BJ (cell line): ENCODE measurements at regions not wholly inside any gene's neighbourhood (a gene's known extent, or its start where the extent isn't known, plus 50 kb on each side); places are given as distances from the start of the nearest gene placed in this dataset.

Experiments
- CTCF ChIA-PET: fragments of 350-600 bp; formaldehyde crosslinking; extraction: SDS; loops from one replicate; lab custom pipeline; 2021; ENCODE audit warnings: antibody characterized with exemption, inconsistent platforms; lab: Yijun Ruan, JAX
- POLR2A ChIA-PET: fragments of 300-600 bp; sonication (Branson Sonifier 250); formaldehyde crosslinking; extraction: SDS; loops from one replicate; lab custom pipeline; 2021; ENCODE audit warnings: antibody characterized with exemption; lab: Charles Lee
- DNase-seq: peaks from one replicate; pipeline ENCODE4 v3.0.0-alpha.2; 2011; ENCODE audit warnings: low read depth
- H3K27me3 ChIP-seq: 2 replicates; pipeline ENCODE4 v1.6.0; 2011; ENCODE audit warnings: low read length; ENCODE audit not compliant: control insufficient read depth, insufficient read depth
- H3K36me3 ChIP-seq: 2 replicates; pipeline ENCODE4 v1.5.1; 2011; ENCODE audit warnings: low read length; ENCODE audit not compliant: control insufficient read depth, insufficient read depth
- H3K4me3 ChIP-seq: 2 replicates; pipeline ENCODE4 v1.5.1; 2011; ENCODE audit warnings: low read depth, mild to moderate bottlenecking, control low read depth, low read length
- TF ChIP-seq, protein P1 (sequence below): IDR thresholded peaks from 2 replicates; pipeline ENCODE4 v1.5.1; 2011; ENCODE audit warnings: low read depth, mild to moderate bottlenecking, control low read depth, inconsistent platforms, low read length, moderate library complexity; ENCODE audit not compliant: insufficient read depth

- Histone ChIP-seq H3K36me3 (no peaks in the 10 kb centered on the region), H3K27me3 (no peaks in the 10 kb centered on the region), H3K4me3 (no peak overlapping the region)
- no peak for DNase-seq
- TF ChIP-seq, protein P1, sequence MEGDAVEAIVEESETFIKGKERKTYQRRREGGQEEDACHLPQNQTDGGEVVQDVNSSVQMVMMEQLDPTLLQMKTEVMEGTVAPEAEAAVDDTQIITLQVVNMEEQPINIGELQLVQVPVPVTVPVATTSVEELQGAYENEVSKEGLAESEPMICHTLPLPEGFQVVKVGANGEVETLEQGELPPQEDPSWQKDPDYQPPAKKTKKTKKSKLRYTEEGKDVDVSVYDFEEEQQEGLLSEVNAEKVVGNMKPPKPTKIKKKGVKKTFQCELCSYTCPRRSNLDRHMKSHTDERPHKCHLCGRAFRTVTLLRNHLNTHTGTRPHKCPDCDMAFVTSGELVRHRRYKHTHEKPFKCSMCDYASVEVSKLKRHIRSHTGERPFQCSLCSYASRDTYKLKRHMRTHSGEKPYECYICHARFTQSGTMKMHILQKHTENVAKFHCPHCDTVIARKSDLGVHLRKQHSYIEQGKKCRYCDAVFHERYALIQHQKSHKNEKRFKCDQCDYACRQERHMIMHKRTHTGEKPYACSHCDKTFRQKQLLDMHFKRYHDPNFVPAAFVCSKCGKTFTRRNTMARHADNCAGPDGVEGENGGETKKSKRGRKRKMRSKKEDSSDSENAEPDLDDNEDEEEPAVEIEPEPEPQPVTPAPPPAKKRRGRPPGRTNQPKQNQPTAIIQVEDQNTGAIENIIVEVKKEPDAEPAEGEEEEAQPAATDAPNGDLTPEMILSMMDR: no peak
- ChIA-PET CTCF (no interaction called here), POLR2A (interaction anchor here (0.6 kb wide), 1 partner anchor 13 kb away, joined by 4 read pairs; no protein-coding TSS in a partner anchor)
Measured at GRCh38 chr2:146238254-146238966, 1606.4 kb upstream of the ACVR2A start.

DNA sequence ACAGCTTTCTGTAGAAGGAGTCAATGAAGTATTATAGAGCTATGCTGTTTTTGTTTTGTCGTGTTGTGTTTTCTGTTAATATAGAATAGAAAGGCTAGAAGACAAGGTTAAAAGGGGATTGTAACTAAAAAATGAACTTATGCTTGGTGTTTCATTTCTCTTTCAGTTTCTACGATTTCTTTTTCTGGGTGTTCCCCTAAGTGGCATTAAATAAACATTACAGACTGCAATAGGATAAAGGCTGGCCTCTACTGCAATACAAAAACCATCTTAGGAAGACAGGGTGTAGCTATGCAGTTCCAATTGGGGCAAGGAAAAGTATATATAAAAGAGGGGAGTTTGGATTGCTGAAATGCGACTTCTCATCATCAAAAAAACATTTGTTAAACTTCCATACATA is 1609.7 kb upstream of the ACVR2A start:
- TF ChIP-seq, protein P1: no peak
- ChIA-PET POLR2A (no interaction called here), CTCF (no interaction called here)
- Histone ChIP-seq H3K36me3 (no peaks in the 10 kb centered on the region), H3K27me3 (no peaks in the 10 kb centered on the region), H3K4me3 (no peak overlapping the region)
- no peak for DNase-seq

- no peak for DNase-seq
- ChIA-PET CTCF (no interaction called here), POLR2A (no interaction called here)
- no peaks in the 10 kb centered on the region for H3K36me3 ChIP-seq
- TF ChIP-seq, protein P1: no peak
- H3K27me3 ChIP-seq: no peaks in the 10 kb centered on the region
- H3K4me3 ChIP-seq: no peak overlapping the region
Measured at GRCh38 chr2:146229508-146230155, 1615.2 kb upstream of the ACVR2A start.

GRCh38 chr2:146228466-146229058 is 1616.3 kb upstream of the ACVR2A start:
- Histone ChIP-seq H3K4me3 (no peak overlapping the region), H3K36me3 (no peaks in the 10 kb centered on the region), H3K27me3 (no peaks in the 10 kb centered on the region)
- POLR2A ChIA-PET: no interaction called here
- CTCF ChIA-PET: interaction anchor here (0.7 kb wide), 1 partner anchor 1829 kb away, joined by 3 read pairs; no protein-coding TSS in a partner anchor
- no peak for DNase-seq
- TF ChIP-seq, protein P1: no peak

DNA sequence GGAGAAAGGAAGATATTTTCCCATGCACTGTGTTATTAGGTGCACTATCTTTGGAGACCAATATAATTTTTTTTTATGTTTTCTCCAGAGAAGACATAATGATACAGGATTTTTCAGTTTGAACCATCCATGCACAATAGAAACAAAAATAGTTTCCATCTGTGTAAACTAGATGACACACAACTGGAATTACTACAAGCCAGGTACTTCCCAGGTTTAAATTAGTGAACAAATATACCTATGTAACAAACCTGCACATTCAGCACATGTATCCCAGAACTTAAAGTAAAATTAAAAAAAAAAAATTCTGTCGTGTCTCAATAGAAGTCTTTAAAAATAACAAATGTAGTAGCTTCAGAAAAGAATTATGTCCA is 1616.8 kb upstream of the ACVR2A start:
- Histone ChIP-seq H3K4me3 (no peak overlapping the region), H3K36me3 (no peaks in the 10 kb centered on the region), H3K27me3 (no peaks in the 10 kb centered on the region)
- TF ChIP-seq, protein P1: no peak
- ChIA-PET POLR2A (no interaction called here), CTCF (interaction anchor here (0.7 kb wide), 1 partner anchor 1828 kb away, joined by 3 read pairs; no protein-coding TSS in a partner anchor)
- DNase-seq: no peak
